GM23338 (cell line): ENCODE measurements at regions not wholly inside any gene's neighbourhood (a gene's known extent, or its start where the extent isn't known, plus 50 kb on each side); places are given as distances from the start of the nearest gene placed in this dataset.

Source experiments
- ATAC-seq: fragments of 200-7000 bp; cut with Tn5 transposase; 3 replicates; pipeline ENCODE4 v1.9.1; 2020
- DNase-seq: peaks from one replicate; pipeline ENCODE4 v3.0.0-alpha.2; 2015; ENCODE audit warnings: low spot score
- H2AFZ ChIP-seq: fragments of 200-600 bp; sonication (generic); 2 replicates; pipeline ENCODE4 v1.8.0; 2016; ENCODE audit warnings: antibody characterized with exemption, mild to moderate bottlenecking, moderate library complexity
- H3F3A ChIP-seq: fragments of 200-600 bp; sonication (generic); replicated peaks from 2 replicates; pipeline ENCODE4 v1.8.0; 2017; ENCODE audit warnings: antibody characterized with exemption, mixed run types, low read depth
- H3K27ac ChIP-seq: fragments of 200-600 bp; sonication (generic); 2 replicates; pipeline ENCODE4 v1.6.1; 2016; ENCODE audit warnings: low read depth
- H3K27me3 ChIP-seq: fragments of 200-600 bp; sonication (generic); 2 replicates; pipeline ENCODE4 v1.8.0; 2016; ENCODE audit warnings: mild to moderate bottlenecking, mixed run types, moderate library complexity; ENCODE audit not compliant: insufficient read depth
- H3K36me3 ChIP-seq: fragments of 200-600 bp; sonication (generic); 2 replicates; pipeline ENCODE4 v1.8.0; 2016; ENCODE audit warnings: mild to moderate bottlenecking; ENCODE audit not compliant: insufficient read depth
- H3K4me1 ChIP-seq: fragments of 200-600 bp; sonication (generic); 2 replicates; pipeline ENCODE4 v1.8.0; 2016; ENCODE audit warnings: mild to moderate bottlenecking, moderate library complexity; ENCODE audit not compliant: insufficient read depth
- H3K4me2 ChIP-seq: fragments of 200-600 bp; sonication (generic); 2 replicates; pipeline ENCODE4 v1.7.1; 2017; ENCODE audit warnings: mixed run types
- H3K4me3 ChIP-seq: fragments of 200-600 bp; sonication (generic); 2 replicates; pipeline ENCODE4 v1.6.1; 2016; ENCODE audit warnings: mixed run types
- H3K79me2 ChIP-seq: fragments of 200-600 bp; sonication (generic); replicated peaks from 2 replicates; pipeline ENCODE4 v1.8.0; 2017; ENCODE audit warnings: mild to moderate bottlenecking; ENCODE audit not compliant: insufficient read depth
- H3K9me2 ChIP-seq: fragments of 200-600 bp; sonication (generic); 2 replicates; pipeline ENCODE4 v1.8.0; 2017; ENCODE audit not compliant: insufficient read depth
- H4K20me1 ChIP-seq: fragments of 200-600 bp; sonication (generic); replicated peaks from 2 replicates; pipeline ENCODE4 v1.8.0; 2017; ENCODE audit warnings: mild to moderate bottlenecking; ENCODE audit not compliant: insufficient read depth
- H3K27ac Mint-ChIP-seq: 2 replicates; pipeline ENCODE4 v1.8.0; 2020; ENCODE audit warnings: inconsistent platforms, mild to moderate bottlenecking, moderate library complexity, mixed read lengths
- H3K27me3 Mint-ChIP-seq: 3 replicates; pipeline ENCODE4 v1.8.0; 2022; ENCODE audit warnings: low read depth, mild to moderate bottlenecking, moderate library complexity, mixed read lengths, inconsistent platforms; ENCODE audit not compliant: insufficient read depth, poor library complexity
- H3K36me3 Mint-ChIP-seq: 3 replicates; pipeline ENCODE4 v1.8.0; 2021; ENCODE audit warnings: low read depth, mild to moderate bottlenecking, inconsistent platforms, moderate library complexity, mixed read lengths
- H3K4me1 Mint-ChIP-seq: 3 replicates; pipeline ENCODE4 v1.8.0; 2020; ENCODE audit warnings: mild to moderate bottlenecking, inconsistent platforms, mixed read lengths
- H3K4me3 Mint-ChIP-seq: 3 replicates; pipeline ENCODE4 v1.8.0; 2021; ENCODE audit warnings: moderate library complexity, mild to moderate bottlenecking, inconsistent platforms, mixed read lengths
- H3K9me3 Mint-ChIP-seq: 3 replicates; pipeline ENCODE4 v1.8.0; 2020; ENCODE audit warnings: moderate library complexity, mild to moderate bottlenecking, inconsistent platforms, mixed read lengths
- CREB1 ChIP-seq: fragments of 250-450 bp; sonication (Bioruptor Pico); IDR thresholded peaks from 2 replicates; pipeline ENCODE4 v1.5.0; 2020; ENCODE audit warnings: low read depth, mild to moderate bottlenecking, moderate library complexity
- EZH2 ChIP-seq: fragments of 200-600 bp; sonication (generic); IDR thresholded peaks from one replicate; pipeline ENCODE4 v1.8.0; 2017; ENCODE audit warnings: antibody characterized with exemption, mild to moderate bottlenecking, low read depth; ENCODE audit not compliant: unreplicated experiment
- EZH2phosphoT487 ChIP-seq: fragments of 200-600 bp; sonication (generic); IDR thresholded peaks from one replicate; pipeline ENCODE4 v1.8.1; 2018; ENCODE audit warnings: antibody characterized with exemption; ENCODE audit not compliant: unreplicated experiment
- NANOG ChIP-seq: IDR thresholded peaks from 2 replicates; pipeline ENCODE4 v1.6.1; 2016; ENCODE audit warnings: antibody characterized with exemption, borderline replicate concordance
- POLR2AphosphoS5 ChIP-seq: IDR thresholded peaks from 2 replicates; pipeline ENCODE4 v1.6.1; 2016; ENCODE audit warnings: antibody characterized with exemption, low read depth
- STAT1 ChIP-seq: IDR thresholded peaks from one replicate; pipeline ENCODE4 v1.6.1; 2016; ENCODE audit warnings: antibody characterized with exemption; ENCODE audit not compliant: unreplicated experiment
- ZNF114 ChIP-seq: fragments of 250-450 bp; sonication (Bioruptor Pico); IDR thresholded peaks from 2 replicates; pipeline ENCODE4 v1.5.0; 2020; ENCODE audit warnings: mild to moderate bottlenecking, moderate library complexity
- ZNF331 ChIP-seq: fragments of 250-450 bp; sonication (Bioruptor Pico); IDR thresholded peaks from 2 replicates; pipeline ENCODE4 v1.5.0; 2020; ENCODE audit warnings: low read depth, mild to moderate bottlenecking, moderate library complexity
- TF ChIP-seq, protein P1 (sequence below): IDR thresholded peaks from one replicate; pipeline ENCODE4 v1.6.1; 2018; ENCODE audit warnings: antibody characterized with exemption; ENCODE audit not compliant: unreplicated experiment
- TF ChIP-seq, protein P2 (sequence below): IDR thresholded peaks from 2 replicates; pipeline ENCODE4 v1.6.1; 2016; ENCODE audit warnings: antibody characterized with exemption

GRCh38 chr10:123390874-123391273 lies 236.7 kb downstream of the BUB3 start (continued):
- TF ChIP-seq, protein P1, sequence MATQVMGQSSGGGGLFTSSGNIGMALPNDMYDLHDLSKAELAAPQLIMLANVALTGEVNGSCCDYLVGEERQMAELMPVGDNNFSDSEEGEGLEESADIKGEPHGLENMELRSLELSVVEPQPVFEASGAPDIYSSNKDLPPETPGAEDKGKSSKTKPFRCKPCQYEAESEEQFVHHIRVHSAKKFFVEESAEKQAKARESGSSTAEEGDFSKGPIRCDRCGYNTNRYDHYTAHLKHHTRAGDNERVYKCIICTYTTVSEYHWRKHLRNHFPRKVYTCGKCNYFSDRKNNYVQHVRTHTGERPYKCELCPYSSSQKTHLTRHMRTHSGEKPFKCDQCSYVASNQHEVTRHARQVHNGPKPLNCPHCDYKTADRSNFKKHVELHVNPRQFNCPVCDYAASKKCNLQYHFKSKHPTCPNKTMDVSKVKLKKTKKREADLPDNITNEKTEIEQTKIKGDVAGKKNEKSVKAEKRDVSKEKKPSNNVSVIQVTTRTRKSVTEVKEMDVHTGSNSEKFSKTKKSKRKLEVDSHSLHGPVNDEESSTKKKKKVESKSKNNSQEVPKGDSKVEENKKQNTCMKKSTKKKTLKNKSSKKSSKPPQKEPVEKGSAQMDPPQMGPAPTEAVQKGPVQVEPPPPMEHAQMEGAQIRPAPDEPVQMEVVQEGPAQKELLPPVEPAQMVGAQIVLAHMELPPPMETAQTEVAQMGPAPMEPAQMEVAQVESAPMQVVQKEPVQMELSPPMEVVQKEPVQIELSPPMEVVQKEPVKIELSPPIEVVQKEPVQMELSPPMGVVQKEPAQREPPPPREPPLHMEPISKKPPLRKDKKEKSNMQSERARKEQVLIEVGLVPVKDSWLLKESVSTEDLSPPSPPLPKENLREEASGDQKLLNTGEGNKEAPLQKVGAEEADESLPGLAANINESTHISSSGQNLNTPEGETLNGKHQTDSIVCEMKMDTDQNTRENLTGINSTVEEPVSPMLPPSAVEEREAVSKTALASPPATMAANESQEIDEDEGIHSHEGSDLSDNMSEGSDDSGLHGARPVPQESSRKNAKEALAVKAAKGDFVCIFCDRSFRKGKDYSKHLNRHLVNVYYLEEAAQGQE = no peak

DNA sequence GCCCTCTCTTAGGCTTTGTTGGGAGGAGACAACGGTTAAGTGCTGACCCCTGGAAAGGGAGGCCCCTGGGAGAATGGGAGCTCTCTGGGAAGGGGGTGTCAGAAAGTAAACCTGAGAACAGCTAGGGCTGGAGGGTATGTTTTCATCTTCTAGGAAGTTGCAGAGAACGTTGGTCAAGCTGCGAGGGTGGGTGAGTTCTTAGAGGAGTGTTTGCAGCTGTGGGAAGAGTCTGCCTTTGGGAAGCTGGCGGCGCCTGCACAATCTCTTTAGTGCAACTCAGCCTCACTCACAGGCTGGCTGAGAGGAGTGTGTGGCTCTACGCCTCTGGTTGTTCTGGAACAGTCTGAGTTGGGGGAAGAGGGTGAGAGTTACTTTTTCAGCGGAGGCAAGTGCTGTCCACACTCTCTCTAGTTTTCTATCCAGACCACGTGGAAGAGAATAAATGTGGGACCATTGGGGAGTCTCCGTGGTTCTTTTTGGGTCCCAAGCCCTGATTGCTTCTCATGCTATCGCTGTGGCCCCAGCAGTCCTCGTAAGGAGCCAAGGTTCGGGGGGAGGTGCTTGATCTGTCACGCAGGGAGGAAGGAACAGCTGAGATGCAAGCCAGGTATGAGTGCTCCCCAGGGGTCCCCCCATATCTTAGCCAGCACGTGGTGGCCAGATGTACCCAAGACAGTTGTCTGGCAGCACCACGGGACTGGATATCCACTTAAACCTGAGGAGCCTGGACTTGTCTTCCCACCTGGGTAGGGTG lies 237.2 kb downstream of the BUB3 start:
- H3F3A ChIP-seq = no peaks in the 10 kb centered on the region

GRCh38 chr10:123392182-123392963 lies 238.2 kb downstream of the BUB3 start:
- H3K27me3 Mint-ChIP-seq = peaks cover 7% of the 10 kb centered on the region
- TF ChIP-seq EZH2phosphoT487 (no peak), POLR2AphosphoS5 (no peak), STAT1 (no peak), ZNF331 (no peak), ZNF114 (no peak), NANOG (no peak), CREB1 (CRISPR knock-in tag) (no peak)
- TF ChIP-seq, protein P2, sequence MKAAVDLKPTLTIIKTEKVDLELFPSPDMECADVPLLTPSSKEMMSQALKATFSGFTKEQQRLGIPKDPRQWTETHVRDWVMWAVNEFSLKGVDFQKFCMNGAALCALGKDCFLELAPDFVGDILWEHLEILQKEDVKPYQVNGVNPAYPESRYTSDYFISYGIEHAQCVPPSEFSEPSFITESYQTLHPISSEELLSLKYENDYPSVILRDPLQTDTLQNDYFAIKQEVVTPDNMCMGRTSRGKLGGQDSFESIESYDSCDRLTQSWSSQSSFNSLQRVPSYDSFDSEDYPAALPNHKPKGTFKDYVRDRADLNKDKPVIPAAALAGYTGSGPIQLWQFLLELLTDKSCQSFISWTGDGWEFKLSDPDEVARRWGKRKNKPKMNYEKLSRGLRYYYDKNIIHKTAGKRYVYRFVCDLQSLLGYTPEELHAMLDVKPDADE = no peak

More for the DNA sequence above, 237.2 kb downstream of the BUB3 start:
- Mint-ChIP-seq H3K27me3 (peaks cover 7% of the 10 kb centered on the region), H3K36me3 (peaks cover 43% of the 10 kb centered on the region), H3K27ac (no peak overlapping the region), H3K9me3 (peaks cover 48% of the 10 kb centered on the region), H3K4me3 (no peak overlapping the region), H3K4me1 (no peaks in the 10 kb centered on the region)
- Histone ChIP-seq H3K27ac (no peak overlapping the region), H3K9me2 (no peaks in the 10 kb centered on the region), H2AFZ (no peak overlapping the region), H3K4me1 (no peaks in the 10 kb centered on the region), H3K79me2 (no peaks in the 10 kb centered on the region), H3K4me2 (no peak overlapping the region), H4K20me1 (no peaks in the 10 kb centered on the region), H3K27me3 (no peaks in the 10 kb centered on the region), H3K36me3 (no peaks in the 10 kb centered on the region; the same call in 1 of the 2 replicates), H3K4me3 (no peak overlapping the region)
- DNase-seq (no peak), ATAC-seq (no peak)
- TF ChIP-seq EZH2 (no peak), CREB1 (CRISPR knock-in tag) (no peak)

More at GRCh38 chr10:123392182-123392963, 238.2 kb downstream of the BUB3 start:
- H3K27ac Mint-ChIP-seq = no peak overlapping the region
- Histone ChIP-seq H3K27me3 (no peaks in the 10 kb centered on the region), H3F3A (no peaks in the 10 kb centered on the region), H3K27ac (no peak overlapping the region), H2AFZ (no peak overlapping the region), H3K9me2 (no peaks in the 10 kb centered on the region), H3K36me3 (no peaks in the 10 kb centered on the region; the same call in 1 of the 2 replicates), H4K20me1 (no peaks in the 10 kb centered on the region), H3K4me1 (no peaks in the 10 kb centered on the region), H3K4me3 (no peak overlapping the region), H3K4me2 (no peak overlapping the region), H3K79me2 (no peaks in the 10 kb centered on the region)
- H3K9me3 Mint-ChIP-seq = peaks cover 39% of the 10 kb centered on the region
- no peak overlapping the region for H3K4me3 Mint-ChIP-seq
- DNase-seq (no peak), ATAC-seq (no peak)
- H3K36me3 Mint-ChIP-seq = peaks cover 34% of the 10 kb centered on the region
- H3K4me1 Mint-ChIP-seq = no peaks in the 10 kb centered on the region
